ENCODE measurements at regions not wholly inside any gene's neighbourhood (a gene's known extent, or its start where the extent isn't known, plus 50 kb on each side); places are given as distances from the start of the nearest gene placed in this dataset.

GRCh38 chr2:103166456-103167324, 404.9 kb downstream of the TMEM182 start:
- H3K4me3 ChIP-seq (ENCODE audit: control insufficient read depth, low read depth, low read length) = no peak overlapping the region
- TF ChIP-seq CTCF (conservative IDR thresholded peaks at IDR 0.05; ENCODE audit: control insufficient read depth, insufficient read depth, low read depth, low read length) = no peak
- no peak for DNase-seq (ENCODE audit: low read depth)

GRCh38 chr2:103167599-103167998, 405.8 kb downstream of the TMEM182 start:
- TF ChIP-seq CTCF (conservative IDR thresholded peaks at IDR 0.05; ENCODE audit: control insufficient read depth, insufficient read depth, low read depth, low read length) = no peak
- no peak overlapping the region for H3K4me3 ChIP-seq (ENCODE audit: control insufficient read depth, low read depth, low read length)
- no peak for DNase-seq (ENCODE audit: low read depth)

DNA sequence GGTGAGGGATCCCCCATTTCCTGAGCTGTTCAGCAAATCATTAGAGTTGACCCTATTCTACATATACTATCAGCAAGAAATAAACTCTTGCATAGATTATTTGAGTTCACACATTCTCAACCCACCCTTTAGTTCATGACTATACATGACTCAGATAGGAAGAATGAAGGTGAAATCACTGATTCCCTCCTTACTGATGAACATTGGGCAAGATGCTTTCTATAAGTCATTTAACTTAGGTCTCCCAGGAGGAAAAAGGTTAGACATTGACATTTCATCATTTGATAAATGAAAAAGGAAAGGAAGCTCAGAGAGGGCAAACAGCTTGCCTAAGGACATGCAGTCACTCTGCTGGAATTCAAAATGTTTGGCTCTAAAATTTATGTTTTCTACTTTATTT, 408.0 kb downstream of the TMEM182 start:
- no peak for DNase-seq (ENCODE audit: low read depth)
- TF ChIP-seq CTCF (conservative IDR thresholded peaks at IDR 0.05; ENCODE audit: control insufficient read depth, insufficient read depth, low read depth, low read length) = no peak
- H3K4me3 ChIP-seq (ENCODE audit: control insufficient read depth, low read depth, low read length) = no peak overlapping the region

DNA sequence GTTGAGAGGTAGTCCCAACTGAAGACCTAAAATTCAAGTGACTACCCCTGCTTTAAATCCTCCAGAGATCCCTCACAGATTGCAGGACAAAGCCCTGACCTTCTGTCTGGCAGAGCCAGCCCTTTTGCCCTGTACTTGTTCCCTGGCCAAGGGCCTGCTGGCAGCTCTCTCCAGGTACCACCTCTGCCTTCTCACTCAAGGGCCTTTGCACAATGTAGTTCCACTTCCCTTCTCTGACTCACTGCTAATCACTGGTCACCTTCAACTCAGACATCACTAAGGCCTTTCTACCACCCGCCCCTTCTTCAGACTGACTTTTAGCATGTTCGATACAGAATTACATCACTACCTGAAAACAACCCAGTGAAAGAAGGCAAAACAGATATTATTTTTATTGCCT, 411.0 kb downstream of the TMEM182 start:
- no peak overlapping the region for H3K4me3 ChIP-seq (ENCODE audit: control insufficient read depth, low read depth, low read length)
- TF ChIP-seq CTCF (conservative IDR thresholded peaks at IDR 0.05; ENCODE audit: control insufficient read depth, insufficient read depth, low read depth, low read length) = no peak
- no peak for DNase-seq (ENCODE audit: low read depth)

GRCh38 chr2:103174711-103175110, 412.9 kb downstream of the TMEM182 start:
- DNase-seq (ENCODE audit: low read depth) = no peak
- no peak overlapping the region for H3K4me3 ChIP-seq (ENCODE audit: control insufficient read depth, low read depth, low read length)
- no peak for TF ChIP-seq CTCF (conservative IDR thresholded peaks at IDR 0.05; ENCODE audit: control insufficient read depth, insufficient read depth, low read depth, low read length)

GRCh38 chr2:103176294-103176915, 414.6 kb downstream of the TMEM182 start:
- no peak overlapping the region for H3K4me3 ChIP-seq (ENCODE audit: control insufficient read depth, low read depth, low read length)
- no peak for TF ChIP-seq CTCF (conservative IDR thresholded peaks at IDR 0.05; ENCODE audit: control insufficient read depth, insufficient read depth, low read depth, low read length)
- no peak for DNase-seq (ENCODE audit: low read depth)
